Chondrocyte (in vitro differentiated cells): ENCODE measurements at regions not wholly inside any gene's neighbourhood (a gene's known extent, or its start where the extent isn't known, plus 50 kb on each side); places are given as distances from the start of the nearest gene placed in this dataset.

Experiments
- DNase-seq: peaks from one replicate; pipeline ENCODE4 v3.0.0; 2021; ENCODE audit warnings: mixed read lengths, low spot score
- H3K27ac Mint-ChIP-seq: one replicate; pipeline ENCODE4 v1.8.0; 2021; ENCODE audit warnings: mild to moderate bottlenecking, moderate library complexity, mixed read lengths; ENCODE audit not compliant: unreplicated experiment
- H3K27me3 Mint-ChIP-seq: 2 replicates; pipeline ENCODE4 v1.8.0; 2021; ENCODE audit warnings: low read depth, mixed read lengths
- H3K36me3 Mint-ChIP-seq: 2 replicates; pipeline ENCODE4 v1.8.0; 2021; ENCODE audit warnings: low read depth, mixed read lengths
- H3K4me1 Mint-ChIP-seq: 2 replicates; pipeline ENCODE4 v1.8.0; 2021; ENCODE audit warnings: low read depth, mild to moderate bottlenecking, mixed read lengths
- H3K4me3 Mint-ChIP-seq: one replicate; pipeline ENCODE4 v1.8.0; 2021; ENCODE audit warnings: mild to moderate bottlenecking, moderate library complexity, mixed read lengths; ENCODE audit not compliant: unreplicated experiment
- H3K9me3 Mint-ChIP-seq: 2 replicates; pipeline ENCODE4 v1.8.0; 2021; ENCODE audit warnings: low read depth, mixed read lengths
- CTCF ChIP-seq: fragments of 200-600 bp; sonication (generic); IDR thresholded peaks from 2 replicates; pipeline ENCODE4 v1.5.0; 2021; ENCODE audit warnings: antibody characterized with exemption, mild to moderate bottlenecking, moderate library complexity

- Mint-ChIP-seq H3K36me3 (no peaks in the 10 kb centered on the region), H3K27ac (no peak overlapping the region), H3K27me3 (no peaks in the 10 kb centered on the region), H3K9me3 (no peaks in the 10 kb centered on the region), H3K4me1 (no peaks in the 10 kb centered on the region), H3K4me3 (no peak overlapping the region)
- DNase-seq: no peak
- TF ChIP-seq CTCF: no peak
Observed at GRCh38 chr9:74358959-74359358, 138.2 kb upstream of the RORB start.

GRCh38 chr9:74361508-74361907 is 135.6 kb upstream of the RORB start:
- H3K27ac Mint-ChIP-seq: no peak overlapping the region
- no peaks in the 10 kb centered on the region for H3K4me1 Mint-ChIP-seq
- no peak overlapping the region for H3K4me3 Mint-ChIP-seq
- H3K27me3 Mint-ChIP-seq: no peaks in the 10 kb centered on the region
- no peak for DNase-seq
- H3K9me3 Mint-ChIP-seq: no peaks in the 10 kb centered on the region
- no peak for TF ChIP-seq CTCF
- H3K36me3 Mint-ChIP-seq: no peaks in the 10 kb centered on the region

GRCh38 chr9:74362423-74362822 is 134.7 kb upstream of the RORB start:
- DNase-seq: no peak
- no peaks in the 10 kb centered on the region for H3K4me1 Mint-ChIP-seq
- H3K27me3 Mint-ChIP-seq: no peaks in the 10 kb centered on the region
- no peak overlapping the region for H3K27ac Mint-ChIP-seq
- no peaks in the 10 kb centered on the region for H3K36me3 Mint-ChIP-seq
- no peak overlapping the region for H3K4me3 Mint-ChIP-seq
- TF ChIP-seq CTCF: no peak
- no peaks in the 10 kb centered on the region for H3K9me3 Mint-ChIP-seq

GRCh38 chr9:74366111-74366510 is 131.0 kb upstream of the RORB start:
- TF ChIP-seq CTCF: no peak
- no peak for DNase-seq
- no peaks in the 10 kb centered on the region for H3K36me3 Mint-ChIP-seq
- H3K4me1 Mint-ChIP-seq: no peaks in the 10 kb centered on the region
- H3K27me3 Mint-ChIP-seq: no peaks in the 10 kb centered on the region
- H3K4me3 Mint-ChIP-seq: no peak overlapping the region
- no peak overlapping the region for H3K27ac Mint-ChIP-seq
- no peaks in the 10 kb centered on the region for H3K9me3 Mint-ChIP-seq

GRCh38 chr9:74369844-74370243 is 127.3 kb upstream of the RORB start:
- Mint-ChIP-seq H3K27ac (no peak overlapping the region), H3K4me3 (no peak overlapping the region), H3K9me3 (no peaks in the 10 kb centered on the region), H3K27me3 (no peaks in the 10 kb centered on the region), H3K36me3 (no peaks in the 10 kb centered on the region), H3K4me1 (no peaks in the 10 kb centered on the region)
- DNase-seq: no peak
- TF ChIP-seq CTCF: no peak
